ENCODE measurements at regions not wholly inside any gene's neighbourhood (a gene's known extent, or its start where the extent isn't known, plus 50 kb on each side); places are given as distances from the start of the nearest gene placed in this dataset.

- no CpG with 5 or more reads among the region's 3 CpGs for WGBS (ENCODE audit: insufficient coverage)
- Mint-ChIP-seq H3K27ac (no peak overlapping the region), H3K4me3 (no peak overlapping the region), H3K27me3 (ENCODE audit: low read depth in 3 of 3) (no peaks in the 10 kb centered on the region), H3K36me3 (no peaks in the 10 kb centered on the region), H3K4me1 (no peaks in the 10 kb centered on the region), H3K9me3 (peaks cover 0 to 2% (median 0%) of the 10 kb centered on the region in 7 donors)
- Histone ChIP-seq H3K9ac (ENCODE audit: insufficient read depth, low read length, poor library complexity, severe bottlenecking) (no peak overlapping the region), H3K79me2 (ENCODE audit: insufficient read depth, low read length) (no peaks in the 10 kb centered on the region), H3K27ac (ENCODE audit: low read depth in 1 of 2, low read length in 2 of 2) (no peak overlapping the region), H2AFZ (ENCODE audit: insufficient read depth, low read depth, low read length, poor library complexity, severe bottlenecking) (no peak overlapping the region), H3K36me3 (replicated peaks in 1 of 2; ENCODE audit: control insufficient read depth in 1 of 2, insufficient read depth in 2 of 2, low read length in 2 of 2) (no peaks in the 10 kb centered on the region), H3K4me2 (replicated peaks; ENCODE audit: extremely low read depth, low read length, poor library complexity, severe bottlenecking) (no peak overlapping the region), H4K20me1 (ENCODE audit: insufficient read depth, low read length) (no peaks in the 10 kb centered on the region), H3K9me3 (replicated peaks in 1 of 2; ENCODE audit: control insufficient read depth in 1 of 2, insufficient read depth in 1 of 2, low read length in 2 of 2) (no peaks in the 10 kb centered on the region), H3K4me3 (replicated peaks in 1 of 3; ENCODE audit: low read depth in 2 of 3, low read length in 3 of 3) (no peak overlapping the region), H3K4me1 (ENCODE audit: control insufficient read depth in 1 of 2, insufficient read depth in 2 of 2, low read length in 2 of 2) (no peaks in the 10 kb centered on the region), H3K27me3 (ENCODE audit: control insufficient read depth in 2 of 2, insufficient read depth in 2 of 2, low read length in 2 of 2) (no peaks in the 10 kb centered on the region)
- intact Hi-C loops (cut with micrococcal nuclease) = no loop called here
- no peak for TF ChIP-seq CTCF (IDR thresholded peaks at IDR 0.05)
- DNase-seq = no peak
Measured at GRCh38 chr4:19146038-19146437, 1105.7 kb upstream of the SLIT2 start.

- no peak overlapping the region for H3K9ac ChIP-seq (ENCODE audit: insufficient read depth, low read length, poor library complexity, severe bottlenecking)
- Mint-ChIP-seq H3K4me1 (no peaks in the 10 kb centered on the region), H3K9me3 (peaks cover 0 to 3% (median 0%) of the 10 kb centered on the region in 7 donors), H3K36me3 (no peaks in the 10 kb centered on the region), H3K4me3 (no peak overlapping the region), H3K27ac (no peak overlapping the region), H3K27me3 (ENCODE audit: low read depth in 3 of 3) (no peaks in the 10 kb centered on the region)
- no peaks in the 10 kb centered on the region for H3K27me3 ChIP-seq (ENCODE audit: control insufficient read depth in 2 of 2, insufficient read depth in 2 of 2, low read length in 2 of 2)
- H3K9me3 ChIP-seq (replicated peaks in 1 of 2; ENCODE audit: control insufficient read depth in 1 of 2, insufficient read depth in 1 of 2, low read length in 2 of 2) = peaks cover 0 to 4% of the 10 kb centered on the region in 2 donors
- no peaks in the 10 kb centered on the region for H3K79me2 ChIP-seq (ENCODE audit: insufficient read depth, low read length)
- no peak overlapping the region for H2AFZ ChIP-seq (ENCODE audit: insufficient read depth, low read depth, low read length, poor library complexity, severe bottlenecking)
- H3K4me1 ChIP-seq (ENCODE audit: control insufficient read depth in 1 of 2, insufficient read depth in 2 of 2, low read length in 2 of 2) = no peaks in the 10 kb centered on the region
- H3K4me3 ChIP-seq (replicated peaks in 1 of 3; ENCODE audit: low read depth in 2 of 3, low read length in 3 of 3) = no peak overlapping the region
- no peak overlapping the region for H3K4me2 ChIP-seq (replicated peaks; ENCODE audit: extremely low read depth, low read length, poor library complexity, severe bottlenecking)
- TF ChIP-seq CTCF (IDR thresholded peaks at IDR 0.05) = no peak
- WGBS (ENCODE audit: insufficient coverage) = no CpG with 5 or more reads among the region's 1 CpG
- no peaks in the 10 kb centered on the region for H4K20me1 ChIP-seq (ENCODE audit: insufficient read depth, low read length)
- DNase-seq = no peak
- intact Hi-C loops (cut with micrococcal nuclease) = no loop called here
- H3K36me3 ChIP-seq (replicated peaks in 1 of 2; ENCODE audit: control insufficient read depth in 1 of 2, insufficient read depth in 2 of 2, low read length in 2 of 2) = no peaks in the 10 kb centered on the region
- no peak overlapping the region for H3K27ac ChIP-seq (ENCODE audit: low read depth in 1 of 2, low read length in 2 of 2)
Measured at GRCh38 chr4:19135895-19136633, 1114.5 kb upstream of the LCORL start.
